ENCODE measurements at regions not wholly inside any gene's neighbourhood (a gene's known extent, or its start where the extent isn't known, plus 50 kb on each side); places are given as distances from the start of the nearest gene placed in this dataset.

DNA sequence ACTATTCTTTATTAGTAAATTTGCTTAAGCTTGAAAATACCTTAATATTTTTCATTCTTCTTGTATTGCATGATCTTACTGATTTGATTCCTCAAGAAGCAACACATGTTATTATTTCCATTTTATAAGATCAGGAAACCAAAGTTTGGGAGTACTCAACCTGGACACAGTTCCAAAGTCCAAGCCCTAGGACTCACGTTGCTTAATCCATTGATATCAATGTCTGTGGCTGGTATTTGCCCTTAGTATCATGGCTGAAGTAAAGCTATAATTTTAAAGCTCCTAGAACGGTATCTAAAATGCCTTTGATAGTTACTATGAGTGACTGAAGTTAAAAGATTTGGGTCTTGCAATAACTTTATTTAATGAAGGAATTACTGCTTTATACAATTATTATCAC is 1045.3 kb downstream of the TUSC7 start:
- TF ChIP-seq, protein P1, sequence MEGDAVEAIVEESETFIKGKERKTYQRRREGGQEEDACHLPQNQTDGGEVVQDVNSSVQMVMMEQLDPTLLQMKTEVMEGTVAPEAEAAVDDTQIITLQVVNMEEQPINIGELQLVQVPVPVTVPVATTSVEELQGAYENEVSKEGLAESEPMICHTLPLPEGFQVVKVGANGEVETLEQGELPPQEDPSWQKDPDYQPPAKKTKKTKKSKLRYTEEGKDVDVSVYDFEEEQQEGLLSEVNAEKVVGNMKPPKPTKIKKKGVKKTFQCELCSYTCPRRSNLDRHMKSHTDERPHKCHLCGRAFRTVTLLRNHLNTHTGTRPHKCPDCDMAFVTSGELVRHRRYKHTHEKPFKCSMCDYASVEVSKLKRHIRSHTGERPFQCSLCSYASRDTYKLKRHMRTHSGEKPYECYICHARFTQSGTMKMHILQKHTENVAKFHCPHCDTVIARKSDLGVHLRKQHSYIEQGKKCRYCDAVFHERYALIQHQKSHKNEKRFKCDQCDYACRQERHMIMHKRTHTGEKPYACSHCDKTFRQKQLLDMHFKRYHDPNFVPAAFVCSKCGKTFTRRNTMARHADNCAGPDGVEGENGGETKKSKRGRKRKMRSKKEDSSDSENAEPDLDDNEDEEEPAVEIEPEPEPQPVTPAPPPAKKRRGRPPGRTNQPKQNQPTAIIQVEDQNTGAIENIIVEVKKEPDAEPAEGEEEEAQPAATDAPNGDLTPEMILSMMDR (IDR thresholded peaks at IDR 0.05; ENCODE audit: low read depth, low read length) = no peak
- no peak for TF ChIP-seq EZH2phosphoT487 (IDR thresholded peaks at IDR 0.05; ENCODE audit: low read depth)

All from OCI-LY3 (cell line).